RWPE1 (cell line): ENCODE measurements at regions not wholly inside any gene's neighbourhood (a gene's known extent, or its start where the extent isn't known, plus 50 kb on each side); places are given as distances from the start of the nearest gene placed in this dataset.

ENCODE experiments used
- CTCF ChIA-PET: fragments of 350-600 bp; sonication (Branson Sonifier 250); formaldehyde crosslinking; extraction: SDS; loops from one replicate; lab custom pipeline; 2021; lab: Yijun Ruan, JAX
- POLR2A ChIA-PET: fragments of 400-600 bp; formaldehyde crosslinking; extraction: SDS; loops from one replicate; lab custom pipeline; 2020; ENCODE audit warnings: antibody characterized with exemption; ENCODE audit not compliant: low non-redundant PET; lab: Yijun Ruan, JAX
- DNase-seq: peaks from one replicate; pipeline ENCODE4 v3.0.0; 2012; ENCODE audit warnings: low spot score
- H3K27ac ChIP-seq: fragments of 450-650 bp; 2 replicates; pipeline ENCODE4 v1.5.1; 2017
- CTCF ChIP-seq: fragments of 450-650 bp; conservative IDR thresholded peaks from 2 replicates; pipeline ENCODE4 v1.5.1; 2017; ENCODE audit warnings: low read depth, mild to moderate bottlenecking

- H3K27ac ChIP-seq: no peak overlapping the region
- ChIA-PET POLR2A (no interaction called here), CTCF (interaction anchor here (0.6 kb wide), 2 partner anchors 45 to 1137 kb away, joined by 3 read pairs; no protein-coding TSS in a partner anchor)
- no peak for DNase-seq
- no peak for TF ChIP-seq CTCF
These were observed 279.5 kb upstream of the EPHA4 start for GRCh38 chr2:221851531-221852045.

GRCh38 chr2:221850076-221850475, 278.0 kb upstream of the EPHA4 start:
- no peak for DNase-seq
- ChIA-PET CTCF (no interaction called here), POLR2A (no interaction called here)
- H3K27ac ChIP-seq: no peak overlapping the region
- TF ChIP-seq CTCF: no peak

- H3K27ac ChIP-seq: no peak overlapping the region
- ChIA-PET CTCF (no interaction called here), POLR2A (no interaction called here)
- DNase-seq: peak; percentile 19
- TF ChIP-seq CTCF: no peak
These were observed 276.2 kb upstream of the EPHA4 start for GRCh38 chr2:221848286-221848685.

- no peak for TF ChIP-seq CTCF
- no peak for DNase-seq
- ChIA-PET CTCF (no interaction called here), POLR2A (no interaction called here)
- no peak overlapping the region for H3K27ac ChIP-seq
These were observed 272.9 kb upstream of the EPHA4 start for GRCh38 chr2:221845021-221845365.

GRCh38 chr2:221844212-221845020, 272.3 kb upstream of the EPHA4 start:
- TF ChIP-seq CTCF: no peak
- ChIA-PET CTCF (no interaction called here), POLR2A (no interaction called here)
- no peak overlapping the region for H3K27ac ChIP-seq
- no peak for DNase-seq

- ChIA-PET POLR2A (no interaction called here), CTCF (interaction anchor here (0.6 kb wide), 2 partner anchors 138 to 1682 kb away, joined by 3 read pairs; no protein-coding TSS in a partner anchor)
- no peak for TF ChIP-seq CTCF
- no peak for DNase-seq
- H3K27ac ChIP-seq: no peak overlapping the region
These were observed 264.0 kb upstream of the EPHA4 start for GRCh38 chr2:221836095-221836494.
